NCI-H1436 (cell line): ENCODE measurements at regions not wholly inside any gene's neighbourhood (a gene's known extent, or its start where the extent isn't known, plus 50 kb on each side); places are given as distances from the start of the nearest gene placed in this dataset.
A peak's percentile ranks its signal among the peaks of the same experiment; 100 is the strongest.

Source experiments
- DNase-seq: peaks from one replicate; lab custom pipeline; 2025; lab: John Stamatoyannopoulos, UW

DNA sequence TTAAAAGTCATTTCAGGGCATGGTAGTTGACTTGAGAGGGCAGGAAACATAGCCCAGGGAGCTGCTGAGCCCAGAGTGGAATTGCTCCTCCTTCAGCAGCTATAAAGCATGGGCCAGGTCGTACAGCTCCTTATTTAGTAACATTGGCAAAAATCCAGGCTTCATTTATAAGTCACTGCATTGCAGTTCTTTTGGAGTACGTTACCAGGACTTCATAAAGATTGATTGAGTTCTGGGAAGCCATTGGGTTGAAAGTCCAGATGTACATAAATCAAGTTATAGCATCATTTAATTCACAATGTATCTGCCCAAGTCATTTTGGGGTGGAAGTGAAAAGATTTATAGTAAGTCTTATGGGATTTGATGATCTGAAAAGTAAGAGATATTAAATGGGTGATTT, 53.0 kb upstream of the ANKEF1 start:
- DNase-seq, result peak; percentile 32

DNA sequence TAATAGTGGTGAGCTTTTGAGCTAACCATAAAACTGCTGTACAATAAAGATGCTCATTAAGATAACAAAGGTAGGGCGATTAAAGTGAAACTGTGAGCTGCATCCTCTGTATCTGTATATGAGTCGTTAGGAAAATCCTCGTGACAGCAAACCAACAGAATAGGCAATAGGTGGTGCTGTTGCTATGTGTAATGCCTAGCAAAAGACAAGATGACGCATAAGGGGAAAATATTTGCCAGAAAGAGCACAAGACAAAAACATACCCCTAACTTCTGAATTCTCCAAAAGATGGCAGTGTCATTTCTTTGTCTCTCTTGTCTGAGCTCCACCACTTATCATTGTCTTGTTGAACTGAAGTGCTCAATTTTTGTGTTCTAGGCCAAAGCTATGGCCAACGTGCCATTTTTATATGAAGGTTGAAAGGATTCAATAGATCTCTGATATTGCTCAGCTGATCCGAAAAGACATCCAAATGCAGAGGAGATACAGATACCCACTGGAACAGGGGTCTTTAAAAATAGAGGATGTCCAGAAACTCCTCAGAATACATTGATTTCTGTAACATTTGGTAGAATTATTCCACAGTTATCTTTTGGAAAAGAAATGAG, 56.3 kb upstream of the ANKEF1 start:
- DNase-seq, result peak; percentile 79

DNA sequence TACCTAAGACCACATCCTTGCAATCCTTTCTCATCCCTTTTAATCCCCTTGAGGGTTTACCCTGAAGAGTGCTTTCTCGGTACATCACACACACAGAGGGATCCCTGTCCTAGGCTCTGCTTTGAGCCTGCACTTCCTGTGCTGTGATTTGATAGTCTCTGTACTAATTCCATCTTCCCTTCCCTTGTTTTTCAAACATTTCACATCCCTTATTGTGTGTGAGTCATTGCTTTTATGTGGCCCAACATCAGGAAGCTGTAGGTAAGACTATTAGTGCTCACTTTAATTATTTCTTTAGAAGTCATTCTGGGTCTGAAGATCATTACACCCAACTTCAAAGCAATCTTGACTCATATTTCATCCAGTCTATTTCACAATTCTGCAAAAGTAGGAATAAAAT, 57.2 kb upstream of the ANKEF1 start:
- no peak for DNase-seq

DNA sequence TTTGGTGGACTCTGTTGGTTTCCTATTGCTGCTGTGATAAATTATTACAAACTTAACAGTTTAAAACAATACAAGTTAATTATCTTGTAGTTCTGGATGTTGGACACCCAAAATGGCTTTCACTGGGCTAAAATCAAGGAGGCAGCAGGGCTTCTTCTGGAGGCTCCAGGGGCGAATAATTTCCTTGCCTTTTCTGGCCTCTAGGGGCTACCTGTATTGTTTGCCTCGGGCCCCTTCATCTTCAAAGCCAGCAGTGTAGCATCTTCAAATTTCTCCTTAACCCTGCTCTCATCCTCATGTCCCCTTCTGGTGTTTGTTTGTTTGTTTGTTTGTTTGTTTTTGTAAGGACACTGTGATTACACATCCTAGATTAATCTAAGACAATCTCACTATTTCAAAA, 60.5 kb upstream of the ANKEF1 start:
- no peak for DNase-seq

DNA sequence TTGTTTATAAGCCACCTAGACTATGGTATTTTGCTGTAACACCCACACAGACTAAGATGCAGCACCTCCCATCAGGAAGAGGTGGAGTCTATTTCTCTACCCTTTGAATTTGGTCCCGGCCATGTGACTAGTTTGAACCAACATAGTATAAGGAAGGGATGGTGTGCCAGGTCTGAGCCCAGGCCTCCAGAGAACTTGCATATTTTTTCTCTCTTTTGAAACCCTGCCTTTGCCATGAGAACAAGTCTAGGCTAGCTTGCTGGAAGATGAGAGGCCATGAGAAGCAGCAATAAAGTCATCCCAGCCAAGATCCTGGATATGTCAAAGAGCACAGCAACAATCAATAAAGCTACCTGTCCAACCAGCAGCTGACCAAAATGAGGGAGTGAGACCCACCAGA, 63.0 kb upstream of the ANKEF1 start:
- no peak for DNase-seq

DNA sequence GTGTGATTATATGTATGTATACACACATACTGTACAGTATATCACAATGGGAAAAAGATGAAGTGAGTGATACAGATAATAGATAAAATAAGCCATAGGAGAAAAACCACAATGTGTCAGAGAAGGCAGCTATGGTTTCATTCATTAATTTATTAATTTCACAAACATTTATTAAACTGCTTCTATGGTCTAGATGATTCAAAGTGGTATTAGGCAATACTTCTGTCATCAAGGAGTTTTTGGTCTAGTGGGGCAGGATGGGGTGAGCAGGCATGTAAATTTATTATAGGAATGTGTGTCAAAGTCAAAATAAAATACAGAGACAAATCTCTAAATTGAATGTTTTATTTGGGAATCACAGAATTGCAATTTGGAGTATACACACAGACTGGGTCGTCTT, 65.2 kb upstream of the ANKEF1 start:
- no peak for DNase-seq

DNA sequence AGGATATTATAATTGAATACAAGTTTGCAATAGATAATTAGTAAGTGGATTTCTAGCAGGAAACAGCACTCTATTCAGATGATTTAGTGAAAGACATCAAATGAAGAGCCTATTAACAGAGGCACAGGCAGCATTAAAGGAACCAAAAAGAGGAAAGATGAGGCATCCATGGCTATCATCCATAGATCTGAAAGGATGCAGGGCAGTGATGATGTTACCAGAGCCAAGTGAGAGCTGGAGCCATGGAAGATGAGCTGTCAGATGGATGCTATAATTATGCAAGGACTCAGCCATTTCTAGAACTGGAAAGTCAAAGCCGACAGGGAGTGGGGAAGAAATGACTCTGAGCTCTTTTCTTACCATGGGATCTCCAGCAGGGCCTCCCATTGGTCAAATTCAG, 66.8 kb upstream of the ANKEF1 start:
- no peak for DNase-seq

DNA sequence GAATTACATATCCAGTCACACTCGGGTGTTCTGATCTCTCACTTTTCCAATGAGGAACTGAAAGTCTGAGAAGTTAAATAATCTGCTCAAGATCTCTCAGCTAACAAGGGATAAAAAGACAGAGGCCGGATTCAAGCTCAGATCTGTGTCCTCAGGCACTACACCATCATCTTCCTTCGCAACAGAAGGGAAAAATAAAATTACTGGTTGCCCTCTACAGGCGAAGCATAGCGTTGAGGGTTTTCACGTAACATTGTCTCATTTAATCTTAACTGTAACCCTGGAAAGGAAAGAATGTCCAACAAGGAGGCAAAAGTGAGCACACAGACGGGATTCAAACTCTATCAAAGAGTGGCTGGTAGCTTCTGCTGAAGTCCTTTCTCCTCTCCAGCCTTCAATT, 67.8 kb upstream of the ANKEF1 start:
- no peak for DNase-seq

DNA sequence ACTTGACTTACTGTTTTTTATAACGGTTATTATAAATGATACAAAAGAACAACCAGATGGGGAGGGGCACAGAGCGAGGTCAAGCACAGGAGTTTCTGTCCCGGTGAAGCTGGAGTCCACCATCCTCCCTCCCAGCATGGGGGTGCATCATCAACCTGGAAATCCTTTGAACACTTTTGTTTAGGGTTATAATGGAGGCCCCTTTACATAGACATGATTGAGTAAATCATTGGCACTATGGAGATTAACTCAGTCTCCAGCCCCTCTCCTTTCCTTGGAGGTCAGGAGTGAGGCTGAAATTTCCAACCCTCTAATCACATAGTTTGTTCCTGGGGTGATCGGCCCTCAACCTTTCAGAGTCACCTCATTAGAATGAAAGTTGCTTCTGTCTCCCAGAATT, 71.8 kb upstream of the ANKEF1 start:
- DNase-seq, result no peak

DNA sequence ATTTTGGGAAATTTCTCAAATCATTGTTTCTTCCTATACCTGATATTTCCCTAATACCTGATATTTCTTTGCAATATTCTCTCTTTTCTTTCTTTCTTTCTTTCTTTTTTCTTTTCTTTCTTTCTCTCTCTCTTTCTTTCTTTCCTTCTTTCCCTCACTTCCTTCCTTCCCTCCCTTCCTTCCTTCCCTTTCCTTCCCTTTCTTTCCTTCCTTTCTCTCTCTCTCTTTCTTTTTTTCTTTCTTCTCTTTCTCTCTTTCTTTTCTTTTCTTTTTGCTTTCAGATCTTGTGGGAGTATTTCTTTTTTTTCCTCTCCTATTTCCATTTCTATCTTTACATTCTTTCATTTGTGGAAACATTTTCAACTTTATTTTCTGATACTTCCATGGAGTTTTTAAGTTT, 76.1 kb upstream of the ANKEF1 start:
- no peak for DNase-seq

DNA sequence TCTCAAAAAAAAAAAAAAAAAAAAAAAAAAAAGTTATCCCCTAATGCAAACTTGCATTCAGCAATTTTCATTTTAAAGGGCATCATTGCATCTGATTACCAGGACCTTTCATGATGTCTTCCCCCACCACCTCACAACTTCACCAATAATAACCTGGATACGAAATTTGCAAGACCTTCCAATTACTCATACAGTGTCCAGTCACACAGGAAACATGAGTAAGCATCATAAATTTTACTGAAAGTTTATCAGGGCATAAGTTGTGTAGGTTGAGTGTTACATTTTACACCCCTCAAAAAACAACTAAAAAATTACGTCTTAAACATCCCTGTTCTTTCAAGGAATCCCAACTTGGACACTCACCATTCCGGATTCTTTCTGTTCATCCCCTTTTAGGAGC, 79.1 kb upstream of the ANKEF1 start:
- DNase-seq, result no peak

DNA sequence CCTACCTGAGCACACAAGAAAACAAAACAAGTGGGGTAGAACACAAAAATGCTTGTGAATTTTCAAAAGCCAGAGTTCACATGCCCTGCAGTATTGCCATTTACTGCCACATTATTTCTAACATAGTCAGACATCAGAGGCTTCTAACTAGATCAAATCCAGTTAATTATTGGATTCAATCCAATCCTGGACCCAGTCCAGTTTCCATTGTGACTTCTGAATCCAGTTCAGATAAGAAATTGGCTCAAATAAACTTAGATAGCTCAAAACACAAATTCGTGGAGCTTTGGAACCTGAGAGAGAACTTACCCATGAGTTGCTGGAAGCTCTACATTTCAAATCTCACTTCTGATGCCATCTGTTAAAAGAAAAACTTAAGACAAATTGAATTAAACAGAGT, 85.2 kb upstream of the ANKEF1 start:
- no peak for DNase-seq

DNA sequence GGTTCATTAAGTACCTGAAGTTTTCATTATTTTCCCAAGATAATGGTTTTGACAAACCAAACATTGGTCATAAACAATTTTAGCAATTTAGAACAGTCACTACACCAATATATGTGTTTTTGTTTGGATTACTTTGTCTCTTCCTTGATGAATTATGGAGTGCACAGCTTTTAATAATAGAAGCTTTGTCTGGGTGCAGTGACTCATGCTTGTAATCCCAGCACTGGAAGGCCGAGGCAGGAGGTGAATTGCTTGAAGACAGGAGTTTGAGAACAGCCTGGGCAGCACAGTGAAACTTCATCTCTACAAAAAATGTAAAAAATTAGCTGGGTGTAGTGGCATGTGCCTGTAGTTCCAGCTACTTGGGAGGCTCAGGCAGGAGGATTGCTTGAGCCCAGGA, 89.4 kb upstream of the ANKEF1 start:
- no peak for DNase-seq

DNA sequence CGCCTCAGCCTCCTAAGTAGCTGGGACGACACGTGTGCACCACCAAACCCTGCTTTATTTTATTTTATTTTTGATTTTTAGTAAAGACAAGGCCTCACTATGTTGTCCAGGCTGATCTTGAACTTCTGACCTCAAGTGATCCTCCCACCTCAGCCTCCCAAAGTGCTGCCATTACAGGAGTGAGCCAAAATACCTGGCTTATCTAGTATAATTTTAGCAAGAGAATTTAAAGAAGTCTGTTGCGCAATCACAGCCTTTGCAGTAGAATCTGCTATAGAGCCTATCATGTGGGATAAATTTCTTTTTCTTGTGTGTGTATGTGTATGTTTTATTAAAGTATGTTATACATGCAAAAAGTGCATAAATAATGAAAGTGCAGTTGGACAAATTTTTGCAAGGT, 92.1 kb upstream of the ANKEF1 start:
- no peak for DNase-seq

DNA sequence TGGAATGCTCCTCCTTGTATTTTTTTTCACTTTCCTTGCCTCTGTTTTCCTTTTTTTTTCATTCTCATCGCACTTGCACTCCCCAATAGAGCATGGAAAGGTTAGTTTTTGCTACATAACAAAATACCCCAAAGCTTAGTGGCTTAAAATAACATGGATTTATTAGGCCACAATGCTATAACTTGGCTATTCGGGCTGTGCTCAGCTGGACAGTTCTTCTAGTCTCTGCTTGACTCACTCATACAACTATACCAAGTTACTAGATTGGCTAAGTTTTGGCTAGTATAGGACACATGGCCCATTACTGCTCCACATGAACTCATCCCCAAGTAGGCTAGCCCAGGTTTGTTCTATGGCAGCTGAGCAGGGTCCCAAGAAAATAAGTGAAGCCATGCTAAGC, 94.5 kb upstream of the ANKEF1 start:
- DNase-seq, result no peak

DNA sequence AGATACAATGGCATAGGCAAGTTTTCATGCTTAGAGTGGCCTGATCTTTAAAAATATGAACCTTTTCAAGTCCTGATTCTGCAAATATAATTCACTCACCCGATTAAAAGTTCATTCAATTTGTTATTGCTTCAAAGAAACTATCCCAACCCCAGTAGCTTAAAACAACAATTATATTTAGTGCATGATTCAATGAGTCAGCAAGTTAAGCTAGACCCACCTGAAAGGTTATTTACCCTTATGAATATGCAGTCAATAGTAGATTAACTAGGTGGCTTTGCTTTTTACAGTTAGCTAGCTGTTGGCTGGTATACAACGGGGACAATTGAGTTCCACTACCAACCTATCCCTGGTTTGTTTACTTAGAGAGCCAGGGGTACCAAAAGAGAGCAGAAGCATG, 95.6 kb upstream of the ANKEF1 start:
- no peak for DNase-seq

DNA sequence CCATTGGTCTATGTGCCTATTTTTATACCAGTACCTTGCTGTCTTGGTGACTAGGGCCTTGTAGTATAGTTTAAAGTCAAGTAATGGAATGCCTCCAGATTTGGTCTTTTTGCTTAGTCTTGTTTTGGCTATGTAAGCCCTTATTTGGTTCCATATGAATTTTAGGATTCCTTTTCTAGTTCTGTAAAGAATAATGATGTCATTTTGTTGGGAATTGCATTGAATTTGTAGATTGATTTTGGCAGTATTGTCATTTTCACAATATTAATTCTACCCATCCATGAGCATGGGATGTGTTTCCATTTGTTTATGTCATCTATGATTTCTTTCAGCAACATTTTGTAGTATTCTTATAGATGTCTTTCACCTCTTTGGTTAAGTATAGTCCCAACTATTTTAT, 96.4 kb upstream of the PAK5 start:
- no peak for DNase-seq

DNA sequence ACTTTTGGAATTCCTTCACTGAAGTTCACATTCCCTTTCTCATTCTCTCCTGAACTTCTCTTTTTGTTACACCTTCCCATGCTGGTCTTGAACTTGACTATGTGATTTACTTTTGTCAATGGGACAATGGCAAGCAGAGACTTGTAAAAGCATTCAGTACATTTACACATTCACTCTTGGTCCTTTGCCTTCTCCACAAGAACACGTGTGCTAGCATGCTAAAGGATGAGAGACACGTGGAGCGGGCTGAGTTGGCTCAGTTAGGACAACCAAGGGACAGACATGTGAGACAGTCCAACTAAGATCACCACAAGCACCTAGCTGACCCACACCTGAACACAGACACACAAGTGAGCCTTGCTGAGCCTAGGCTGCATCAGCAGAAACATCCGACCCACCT, 91.3 kb upstream of the PAK5 start:
- no peak for DNase-seq

DNA sequence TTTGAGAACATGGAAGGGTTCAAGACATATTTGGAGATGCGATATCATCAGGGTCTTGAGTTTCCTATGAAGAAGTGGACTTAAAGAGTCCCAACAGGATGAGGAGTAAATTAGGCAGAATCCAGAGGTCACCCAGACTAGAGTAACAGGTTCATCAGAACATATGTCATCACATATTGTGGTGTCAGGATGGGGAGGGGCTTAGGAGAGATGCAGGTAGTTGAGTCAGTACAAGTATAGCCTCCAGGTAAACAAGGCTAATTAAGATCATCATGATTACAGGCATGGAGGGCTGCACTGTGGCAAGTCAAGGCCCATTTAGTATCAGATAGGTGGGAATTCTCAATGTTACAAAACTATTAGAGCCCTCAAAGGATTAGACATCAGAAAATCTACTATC, 90.1 kb upstream of the PAK5 start:
- no peak for DNase-seq

DNA sequence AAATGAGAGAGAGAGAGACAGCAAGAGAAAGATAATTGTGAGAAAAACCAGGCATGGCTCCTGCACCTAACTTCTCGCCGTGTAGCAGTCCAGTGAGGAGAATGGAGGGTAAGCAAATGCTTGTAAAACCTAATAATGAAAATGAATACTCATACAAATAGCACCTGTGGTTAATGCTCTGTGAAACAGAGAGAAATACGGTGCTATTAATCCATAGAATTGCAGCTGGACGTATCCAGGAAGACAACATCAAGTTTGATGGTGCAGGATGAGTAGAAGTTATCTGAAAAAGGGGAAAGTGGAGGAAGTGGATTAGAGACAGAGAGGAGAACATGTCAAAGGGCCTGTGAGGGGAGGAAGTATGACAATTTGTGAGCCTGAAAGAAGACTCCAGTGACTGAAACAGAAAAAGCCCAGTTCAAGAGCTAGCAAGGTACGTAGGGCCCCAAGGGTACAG, 89.4 kb upstream of the PAK5 start:
- DNase-seq, result no peak

DNA sequence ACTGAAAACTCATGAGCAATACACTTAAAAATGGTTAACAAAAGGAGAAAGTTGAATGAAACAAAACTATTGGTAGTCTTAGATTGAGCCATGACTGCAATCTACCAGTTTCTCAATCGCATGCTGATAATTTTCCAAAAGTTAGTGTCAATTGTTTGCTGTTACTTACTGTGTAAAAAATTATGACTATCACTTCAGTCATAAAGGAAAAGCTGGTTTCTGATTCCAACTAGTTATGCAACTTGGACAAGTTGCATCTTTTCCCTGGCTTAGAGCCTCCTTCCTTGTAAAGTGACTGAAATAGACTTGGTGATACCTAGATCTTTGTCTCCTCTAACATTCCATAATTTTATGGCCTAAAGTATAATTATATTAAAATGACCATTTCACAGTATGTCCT, 88.3 kb upstream of the PAK5 start:
- DNase-seq, result no peak

DNA sequence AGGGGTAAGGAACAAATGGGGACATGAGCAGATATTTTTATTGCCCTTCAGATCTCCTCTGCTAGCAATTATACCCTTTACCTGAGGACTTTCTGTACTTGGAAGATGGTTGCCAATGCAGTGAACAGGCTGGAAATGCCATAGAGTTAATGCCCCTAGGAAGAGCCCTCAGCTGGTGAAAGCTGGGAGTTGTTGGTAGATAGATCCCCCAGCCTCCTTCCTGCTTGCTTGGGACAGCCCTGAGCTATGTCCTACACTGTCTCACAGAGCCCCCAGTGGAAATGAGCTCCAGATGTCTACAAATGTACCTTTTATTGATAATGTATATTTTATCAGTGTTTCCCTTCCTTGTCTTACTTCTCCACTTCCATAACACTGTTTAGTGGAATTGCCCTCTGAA, 87.6 kb upstream of the PAK5 start:
- DNase-seq, result no peak

DNA sequence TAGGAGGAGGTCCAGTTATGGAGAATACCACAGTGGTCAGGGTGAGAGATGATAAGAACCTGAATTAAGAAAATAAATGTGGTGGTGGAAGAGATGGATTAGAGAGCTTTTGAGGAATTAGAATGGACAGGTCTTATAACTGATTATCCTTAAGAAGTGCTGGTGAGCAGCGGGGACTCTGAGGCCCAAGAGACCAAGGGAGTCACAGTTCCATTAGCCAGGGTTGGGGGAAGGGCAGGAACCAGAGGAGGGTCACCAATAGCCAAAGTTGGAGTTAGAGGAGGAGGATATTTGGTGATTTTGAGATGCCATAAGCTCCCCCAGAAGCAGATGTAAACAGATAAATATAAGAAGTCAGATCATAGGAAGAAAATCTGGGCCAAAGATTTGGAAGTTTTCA, 87.1 kb upstream of the PAK5 start:
- no peak for DNase-seq

DNA sequence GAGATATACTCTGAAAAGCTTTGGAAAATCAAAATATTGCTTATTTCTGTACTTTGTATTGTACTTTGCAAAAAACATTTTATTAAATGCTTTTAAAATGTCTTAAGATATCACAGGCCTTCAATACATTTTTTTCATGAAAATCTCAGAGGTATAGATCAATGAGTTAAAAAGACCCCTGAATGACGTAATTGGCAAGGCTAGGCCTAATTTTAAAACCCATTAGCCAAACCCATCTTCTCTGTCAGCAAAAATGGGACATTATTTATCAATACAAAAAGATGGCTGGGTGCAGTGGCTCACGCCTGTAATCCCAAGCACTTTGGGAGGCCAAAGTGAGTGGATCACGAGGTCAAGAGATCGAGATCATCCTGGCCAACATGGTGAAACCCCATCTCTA, 84.8 kb upstream of the PAK5 start:
- DNase-seq, result no peak

DNA sequence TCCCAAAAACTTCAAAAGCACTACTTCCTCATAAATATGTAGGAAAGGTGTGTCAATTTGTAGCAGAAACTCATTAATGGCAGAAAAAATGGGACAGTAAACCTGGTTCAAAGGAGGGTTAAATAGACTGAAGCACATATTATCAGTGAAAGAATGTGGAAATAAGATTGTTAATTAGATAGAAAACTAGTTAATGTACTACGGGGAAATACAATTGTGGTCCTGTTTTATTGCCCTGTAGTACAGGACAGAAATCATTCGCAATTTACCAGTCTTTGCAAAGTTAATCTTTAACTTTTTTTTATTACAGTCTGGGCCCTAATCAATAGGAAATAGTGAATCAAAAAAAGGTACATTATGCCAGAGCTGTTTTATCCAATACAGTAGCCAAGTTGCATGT, 82.0 kb upstream of the PAK5 start:
- DNase-seq, result no peak
